ENCODE measurements at regions not wholly inside any gene's neighbourhood (a gene's known extent, or its start where the extent isn't known, plus 50 kb on each side); places are given as distances from the start of the nearest gene placed in this dataset.

DNA sequence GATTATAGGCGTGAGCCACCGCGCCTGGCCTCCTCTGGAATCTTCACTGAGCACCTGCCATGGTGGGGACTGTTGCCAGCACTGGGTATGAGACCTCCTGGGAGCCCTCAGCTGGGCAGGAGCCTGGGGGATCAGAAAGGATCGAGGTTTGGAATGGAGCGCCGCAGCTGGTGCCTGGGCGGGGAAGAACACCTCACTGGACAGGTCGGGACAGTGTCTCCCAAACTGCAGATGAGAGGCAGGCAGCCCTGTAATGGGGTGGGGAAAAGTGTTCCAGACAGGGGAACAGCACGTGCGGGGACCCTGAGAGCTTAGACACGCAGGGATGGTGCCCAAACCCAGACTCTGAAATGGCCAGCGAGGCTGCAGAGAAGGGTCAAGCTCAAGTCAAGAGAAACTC, 150.9 kb upstream of the C1orf174 start:
- Histone ChIP-seq H3K4me1 (no peaks in the 10 kb centered on the region), H3K4me3 (no peak overlapping the region), H3K27ac (no peak overlapping the region), H3K9me3 (no peaks in the 10 kb centered on the region), H3K27me3 (peaks cover 21% of the 10 kb centered on the region), H3K36me3 (no peaks in the 10 kb centered on the region)
- DNase-seq: no peak
- TF ChIP-seq, protein P1, sequence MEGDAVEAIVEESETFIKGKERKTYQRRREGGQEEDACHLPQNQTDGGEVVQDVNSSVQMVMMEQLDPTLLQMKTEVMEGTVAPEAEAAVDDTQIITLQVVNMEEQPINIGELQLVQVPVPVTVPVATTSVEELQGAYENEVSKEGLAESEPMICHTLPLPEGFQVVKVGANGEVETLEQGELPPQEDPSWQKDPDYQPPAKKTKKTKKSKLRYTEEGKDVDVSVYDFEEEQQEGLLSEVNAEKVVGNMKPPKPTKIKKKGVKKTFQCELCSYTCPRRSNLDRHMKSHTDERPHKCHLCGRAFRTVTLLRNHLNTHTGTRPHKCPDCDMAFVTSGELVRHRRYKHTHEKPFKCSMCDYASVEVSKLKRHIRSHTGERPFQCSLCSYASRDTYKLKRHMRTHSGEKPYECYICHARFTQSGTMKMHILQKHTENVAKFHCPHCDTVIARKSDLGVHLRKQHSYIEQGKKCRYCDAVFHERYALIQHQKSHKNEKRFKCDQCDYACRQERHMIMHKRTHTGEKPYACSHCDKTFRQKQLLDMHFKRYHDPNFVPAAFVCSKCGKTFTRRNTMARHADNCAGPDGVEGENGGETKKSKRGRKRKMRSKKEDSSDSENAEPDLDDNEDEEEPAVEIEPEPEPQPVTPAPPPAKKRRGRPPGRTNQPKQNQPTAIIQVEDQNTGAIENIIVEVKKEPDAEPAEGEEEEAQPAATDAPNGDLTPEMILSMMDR (IDR thresholded peaks at IDR 0.05): no peak
- no peak for ATAC-seq
- intact Hi-C loops (cut with DNase I): no loop called here

- intact Hi-C loops (cut with DNase I): no loop called here
- ATAC-seq: no peak
- no peaks in the 10 kb centered on the region for H3K9me3 ChIP-seq
- H3K36me3 ChIP-seq: no peaks in the 10 kb centered on the region
- H3K4me1 ChIP-seq: no peaks in the 10 kb centered on the region
- TF ChIP-seq, protein P1 (IDR thresholded peaks at IDR 0.05): no peak
- H3K27ac ChIP-seq: no peak overlapping the region
- no peak for DNase-seq
- H3K4me3 ChIP-seq: no peak overlapping the region
- peaks cover 17% of the 10 kb centered on the region for H3K27me3 ChIP-seq
Measured at GRCh38 chr1:4052657-4053056, 152.6 kb upstream of the C1orf174 start.

- H3K36me3 ChIP-seq: no peaks in the 10 kb centered on the region
- H3K27me3 ChIP-seq: peaks cover 13% of the 10 kb centered on the region
- intact Hi-C loops (cut with DNase I): no loop called here
- no peak overlapping the region for H3K4me3 ChIP-seq
- H3K4me1 ChIP-seq: no peaks in the 10 kb centered on the region
- no peaks in the 10 kb centered on the region for H3K9me3 ChIP-seq
- no peak for ATAC-seq
- TF ChIP-seq, protein P1 (IDR thresholded peaks at IDR 0.05): no peak
- H3K27ac ChIP-seq: no peak overlapping the region
- DNase-seq: no peak
Measured at GRCh38 chr1:4053160-4053748, 153.2 kb upstream of the C1orf174 start.

- no peaks in the 10 kb centered on the region for H3K36me3 ChIP-seq
- intact Hi-C loops (cut with DNase I): no loop called here
- H3K27ac ChIP-seq: no peak overlapping the region
- H3K4me3 ChIP-seq: no peak overlapping the region
- no peaks in the 10 kb centered on the region for H3K9me3 ChIP-seq
- DNase-seq (no peak), ATAC-seq (no peak)
- H3K27me3 ChIP-seq: peaks cover 13% of the 10 kb centered on the region
- TF ChIP-seq, protein P1 (IDR thresholded peaks at IDR 0.05): no peak
- H3K4me1 ChIP-seq: no peaks in the 10 kb centered on the region
Measured at GRCh38 chr1:4053774-4054173, 153.7 kb upstream of the C1orf174 start.

- TF ChIP-seq, protein P1 (IDR thresholded peaks at IDR 0.05): no peak
- intact Hi-C loops (cut with DNase I): no loop called here
- DNase-seq (peak; percentile 49), ATAC-seq (no peak)
- no peak overlapping the region for H3K27ac ChIP-seq
- no peak overlapping the region for H3K4me3 ChIP-seq
- no peaks in the 10 kb centered on the region for H3K4me1 ChIP-seq
- peaks cover 6% of the 10 kb centered on the region for H3K27me3 ChIP-seq
- no peaks in the 10 kb centered on the region for H3K36me3 ChIP-seq
- H3K9me3 ChIP-seq: no peaks in the 10 kb centered on the region
Measured at GRCh38 chr1:4055294-4055967, 155.4 kb upstream of the C1orf174 start.
